Right lung (tissue), 2 donors: ENCODE measurements at regions not wholly inside any gene's neighbourhood (a gene's known extent, or its start where the extent isn't known, plus 50 kb on each side); places are given as distances from the start of the nearest gene placed in this dataset.

Source experiments
- DNase-seq, 2 donors: peaks; one replicate each; pipeline ENCODE4 v3.0.0-alpha.2; 2013

- no peak for DNase-seq
Observed at GRCh38 chr4:185894481-185894880, 82.5 kb upstream of the SORBS2 start.

- no peak for DNase-seq
Observed at GRCh38 chr4:185895351-185895750, 83.4 kb upstream of the SORBS2 start.

DNA sequence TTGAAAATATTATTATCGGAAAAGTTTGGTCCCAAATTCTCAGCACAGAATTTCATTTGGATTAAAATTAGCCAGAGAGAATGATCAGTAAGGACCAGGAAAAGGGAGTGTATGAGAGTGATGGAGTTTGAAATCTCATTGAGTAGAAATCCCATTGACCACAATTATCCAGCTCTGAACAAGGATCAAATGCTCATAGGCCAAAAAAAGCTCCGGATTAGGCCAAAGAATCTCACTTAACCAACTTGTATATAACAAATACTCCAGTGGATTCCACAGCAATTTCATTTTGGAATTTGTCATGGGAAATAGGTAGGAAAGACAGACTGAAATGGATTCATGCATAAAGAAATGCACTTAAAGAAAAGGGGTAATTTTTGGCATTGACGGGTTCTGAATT is 83.9 kb upstream of the SORBS2 start:
- DNase-seq = no peak

- no peak for DNase-seq
Observed at GRCh38 chr4:185896817-185897488, 85.0 kb upstream of the SORBS2 start.

DNA sequence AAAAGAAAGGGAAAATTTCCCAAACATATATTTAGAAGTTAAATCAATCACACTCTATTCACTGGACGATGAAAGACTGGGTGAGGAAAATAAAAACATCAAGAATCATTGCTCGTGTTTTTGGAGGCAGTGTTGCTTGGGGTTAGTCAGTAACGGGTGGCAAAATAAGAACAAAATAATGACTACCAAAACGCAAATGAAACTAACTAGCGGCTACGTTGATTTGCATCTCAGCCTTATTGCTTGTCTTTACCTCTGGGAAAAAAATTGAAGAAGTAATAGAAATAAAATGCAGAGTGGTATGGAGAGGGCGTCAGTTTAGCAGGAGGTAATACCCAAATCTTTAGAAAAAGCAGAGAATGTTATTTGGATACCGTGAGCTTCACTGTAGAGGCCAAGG is 86.4 kb upstream of the SORBS2 start:
- DNase-seq = no peak

DNA sequence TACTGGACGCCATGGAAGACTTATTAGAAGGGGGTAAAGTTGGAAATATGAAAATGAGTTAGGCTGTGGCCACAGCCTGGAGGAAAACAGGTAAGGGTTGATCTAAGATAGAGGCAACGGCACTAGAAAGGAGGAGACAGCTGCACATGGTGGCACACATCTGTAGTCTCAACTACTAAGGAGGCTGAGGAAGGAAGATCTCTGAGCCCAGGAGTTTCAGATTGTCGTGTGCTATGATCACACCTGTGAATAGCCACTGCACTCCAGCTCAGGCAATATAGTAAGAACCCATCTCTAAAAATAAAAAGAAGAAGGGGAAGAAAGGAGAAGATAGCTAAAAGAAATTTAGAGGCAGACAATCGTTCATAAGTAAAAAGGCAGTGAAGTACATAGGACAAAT is 87.8 kb upstream of the SORBS2 start:
- no peak for DNase-seq

DNA sequence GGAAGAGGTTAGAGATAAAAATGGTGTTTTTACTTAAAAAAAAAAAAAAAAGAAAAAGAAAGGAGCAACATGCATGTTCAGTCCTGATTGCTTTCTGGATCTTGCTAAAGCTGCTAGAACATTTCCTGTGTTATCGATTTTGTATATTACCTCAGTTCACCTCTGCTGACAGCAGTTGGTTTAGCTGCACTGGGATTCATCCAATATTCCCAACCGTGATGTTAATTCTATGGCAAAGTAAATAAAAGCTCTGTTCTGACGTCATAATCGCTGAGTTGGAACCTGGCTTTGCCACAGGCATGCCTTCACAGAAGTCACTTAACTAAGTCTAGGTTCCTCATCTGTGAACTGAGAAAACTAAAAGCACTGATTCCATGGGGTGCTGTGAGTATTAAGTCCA is 90.7 kb upstream of the SORBS2 start:
- DNase-seq = no peak

GRCh38 chr4:185903205-185903604 is 91.2 kb upstream of the SORBS2 start:
- no peak for DNase-seq

DNA sequence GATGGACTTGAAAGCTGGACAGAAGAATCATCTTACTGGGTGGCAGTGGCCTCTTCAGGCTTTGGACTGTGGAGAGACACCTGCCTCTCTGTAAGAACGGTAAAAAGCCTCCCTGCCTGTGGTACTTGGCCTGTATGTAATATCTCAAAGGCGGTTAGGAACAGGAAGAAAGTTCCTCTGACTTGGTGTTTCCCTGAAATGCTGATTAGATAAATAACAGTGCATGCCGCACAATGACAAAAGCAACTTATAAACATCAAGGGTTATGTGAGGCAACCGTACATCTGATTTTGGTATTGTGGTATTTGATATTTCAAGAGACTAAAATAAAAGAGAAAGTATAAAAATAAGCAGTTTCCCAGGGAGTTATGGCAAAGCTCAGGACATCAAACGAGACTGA is 92.4 kb upstream of the SORBS2 start:
- no peak for DNase-seq

DNA sequence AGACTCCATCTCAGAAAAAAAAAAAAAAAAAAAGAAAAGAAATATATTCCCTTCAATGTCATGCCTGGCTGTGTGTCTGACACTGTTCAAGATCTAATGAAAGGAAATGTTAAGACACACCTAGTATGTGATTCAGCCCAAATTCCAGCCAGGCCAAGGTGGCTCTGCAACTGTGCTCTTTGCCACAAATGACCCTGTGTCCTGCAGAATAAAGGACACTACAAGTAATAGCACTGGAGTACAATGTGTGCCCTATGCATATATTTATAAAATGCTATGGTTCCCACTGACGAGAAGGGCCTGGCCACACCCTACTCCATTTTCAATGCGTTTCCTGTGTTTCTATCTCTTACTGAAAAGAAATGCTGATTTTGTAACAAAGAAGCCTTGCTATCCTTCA is 98.0 kb upstream of the SORBS2 start:
- DNase-seq = no peak

DNA sequence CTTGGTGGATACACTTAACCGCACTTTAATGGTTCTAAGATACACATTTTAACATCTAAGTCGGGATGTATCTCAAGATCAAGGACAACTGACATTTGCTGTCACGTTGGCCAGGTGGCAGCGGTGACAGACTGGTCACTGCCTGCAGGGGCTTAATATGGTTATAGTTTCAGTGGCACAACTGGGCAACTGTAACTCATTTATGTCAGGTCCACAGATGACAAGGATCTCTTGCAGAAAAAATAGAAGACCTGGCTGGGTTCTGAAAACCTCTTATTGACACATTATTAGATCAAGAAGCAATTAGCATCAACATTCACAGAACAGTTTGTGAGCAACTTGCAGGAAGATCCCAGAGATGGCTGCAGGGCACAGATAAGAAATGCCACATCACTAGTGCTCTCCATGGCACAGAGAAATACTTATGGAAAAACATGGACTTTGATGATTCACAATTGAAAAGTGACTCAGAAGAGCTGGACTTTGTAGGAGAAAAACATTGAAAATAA is 99.6 kb upstream of the SORBS2 start:
- no peak for DNase-seq

- no peak for DNase-seq
Observed at GRCh38 chr4:185912779-185913178, 100.8 kb upstream of the SORBS2 start.

GRCh38 chr4:185914583-185915199 is 102.7 kb upstream of the SORBS2 start:
- DNase-seq = no peak

GRCh38 chr4:185915271-185915670 is 103.3 kb upstream of the SORBS2 start:
- no peak for DNase-seq

- DNase-seq = no peak
Observed at GRCh38 chr4:185915817-185916216, 103.8 kb upstream of the SORBS2 start.

DNA sequence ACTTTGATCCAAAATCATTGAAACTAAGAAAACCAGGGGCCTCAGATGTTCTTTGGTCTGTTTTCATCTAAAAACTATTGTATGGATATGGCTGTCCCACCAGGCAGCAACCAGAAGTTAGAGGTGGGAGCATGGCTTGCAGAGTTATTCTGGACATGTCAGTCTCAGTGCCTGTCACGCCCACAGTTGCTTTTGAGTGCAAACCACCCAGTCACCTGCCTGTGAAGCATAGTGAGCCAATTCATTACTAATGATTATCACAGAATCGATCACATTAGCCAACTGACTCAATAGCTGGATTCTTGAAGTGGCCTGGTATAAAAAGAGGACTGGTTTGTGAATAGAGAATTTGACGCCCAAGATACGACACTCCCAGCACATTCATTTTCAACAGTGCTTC is 104.2 kb upstream of the SORBS2 start:
- DNase-seq = no peak

DNA sequence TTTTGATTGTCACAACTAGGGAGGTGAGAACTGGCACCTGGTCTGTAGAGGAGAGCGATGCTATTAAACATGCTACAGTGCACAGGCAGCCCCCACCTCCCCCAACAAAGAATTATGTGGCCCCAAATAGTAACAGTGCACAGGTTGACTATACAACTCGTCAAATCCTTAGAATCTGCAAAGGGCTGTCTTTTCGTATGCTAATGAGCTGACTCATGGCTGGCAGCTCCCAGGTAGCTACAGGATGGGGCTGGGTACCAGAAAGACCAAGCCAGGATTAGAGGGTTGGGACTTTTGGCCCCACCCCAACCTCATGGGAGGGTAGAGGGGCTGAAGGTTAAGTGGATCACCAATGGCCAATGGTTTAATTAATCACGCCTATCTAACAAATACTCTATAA is 104.7 kb upstream of the SORBS2 start:
- no peak for DNase-seq

GRCh38 chr4:185919107-185919506 is 107.1 kb upstream of the SORBS2 start:
- no peak for DNase-seq

DNA sequence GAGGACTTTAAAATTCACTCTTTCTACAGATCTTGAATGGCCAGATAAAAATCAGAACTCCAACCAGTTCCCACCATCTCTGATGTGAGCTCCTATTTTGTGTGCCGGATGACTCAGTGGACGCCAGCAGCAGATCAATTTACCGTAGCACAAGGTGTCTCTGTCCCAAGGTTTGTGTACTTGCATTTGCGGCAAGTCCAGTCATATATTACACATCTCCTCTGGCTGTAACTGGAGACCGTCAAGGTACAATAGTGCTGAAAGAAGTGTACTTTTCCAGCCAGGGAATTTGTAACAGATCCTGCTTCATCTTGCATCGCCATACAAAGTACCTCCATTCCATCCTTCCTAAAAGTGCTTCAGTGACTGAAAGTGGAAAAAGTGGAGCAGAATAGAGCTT is 108.2 kb upstream of the SORBS2 start:
- DNase-seq = no peak

- DNase-seq = no peak
Observed at GRCh38 chr4:185920691-185921260, 108.8 kb upstream of the SORBS2 start.

GRCh38 chr4:185921583-185922555 is 109.9 kb upstream of the SORBS2 start:
- no peak for DNase-seq

DNA sequence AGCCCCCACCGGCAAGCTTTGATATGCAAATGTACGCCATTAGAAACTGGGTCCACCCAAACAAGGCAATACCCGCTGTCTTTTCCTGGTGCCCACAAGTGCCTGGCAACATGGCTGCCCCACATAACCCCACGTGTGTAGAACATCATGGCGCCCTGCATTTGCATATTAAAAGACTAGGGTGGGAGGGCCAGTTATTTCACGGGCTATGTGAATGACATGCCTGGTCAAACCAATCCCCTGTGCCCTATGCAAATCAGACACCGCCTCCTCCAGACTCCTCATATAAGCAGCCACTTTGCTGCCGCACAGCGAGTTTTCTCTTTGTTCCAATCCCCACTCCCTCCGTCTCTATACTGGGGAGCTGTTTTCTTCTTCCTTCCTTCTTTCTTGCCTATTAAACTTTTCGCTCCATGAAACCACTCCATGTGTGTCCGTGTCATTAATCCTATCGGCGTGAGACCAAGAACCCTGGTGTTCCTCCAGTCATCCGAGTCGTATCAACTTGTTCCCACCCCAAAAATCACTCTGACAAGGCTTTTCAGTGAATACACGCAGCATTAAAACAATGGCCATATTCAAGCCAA is 112.6 kb upstream of the SORBS2 start:
- DNase-seq = no peak
